ENCODE measurements at regions not wholly inside any gene's neighbourhood (a gene's known extent, or its start where the extent isn't known, plus 50 kb on each side); places are given as distances from the start of the nearest gene placed in this dataset.
"Not testable (repeated sequence)": the region's sequence is repeated elsewhere in the genome, so short reads cannot be mapped to it uniquely, and the experiment has no call there.

- Histone ChIP-seq H3K27ac (no peak overlapping the region), H3K4me3 (no peak overlapping the region), H3K4me1 (replicated peaks in 1 of 2) (peaks cover 0 to 6% of the 10 kb centered on the region in 2 donors)
- WGBS, 10 experiments = 17 to 100% (median 82%) methylated on average over 1 to 7 of the region's 9 CpGs; no CpG with 5 or more reads in 1 of the 10 experiments
- in situ Hi-C loops (cut with MboI; ENCODE audit: low pct_unique_long_range_greater_than_20kb in 2 of 9, low sequenced_read_pairs in 9 of 9, unreplicated experiment in 9 of 9) = no loop called here
- ATAC-seq (replicated peaks in 6 of 8) = no peak
Measured at GRCh38 chr10:34905200-34905927, 90.3 kb upstream of the PARD3 start.

- ATAC-seq (replicated peaks in 6 of 8) = no peak
- Histone ChIP-seq H3K4me3 (no peak overlapping the region), H3K4me1 (replicated peaks in 1 of 2) (peaks cover 0 to 6% of the 10 kb centered on the region in 2 donors), H3K27ac (no peak overlapping the region)
- in situ Hi-C loops (cut with MboI; ENCODE audit: low pct_unique_long_range_greater_than_20kb in 2 of 9, low sequenced_read_pairs in 9 of 9, unreplicated experiment in 9 of 9) = no loop called here
- WGBS, 10 experiments = 60 to 97% (median 80%) methylated on average over 2 to 6 of the region's 6 CpGs
Measured at GRCh38 chr10:34904191-34904590, 89.1 kb upstream of the PARD3 start.

GRCh38 chr10:34899161-34899560, 84.1 kb upstream of the PARD3 start:
- Histone ChIP-seq H3K27ac (no peak overlapping the region), H3K4me3 (no peak overlapping the region), H3K4me1 (replicated peaks in 1 of 2) (no peaks in the 10 kb centered on the region)
- in situ Hi-C loops (cut with MboI; ENCODE audit: low pct_unique_long_range_greater_than_20kb in 2 of 9, low sequenced_read_pairs in 9 of 9, unreplicated experiment in 9 of 9) = no loop called here
- 60 to 100% (median 95%) methylated on average over 1 to 8 of the region's 8 CpGs for WGBS, 10 experiments
- ATAC-seq (replicated peaks in 6 of 8) = no peak

- H3K27ac ChIP-seq = no peak overlapping the region
- WGBS, 10 experiments = 57 to 100% (median 100%) methylated on average over 1 to 3 of the region's 3 CpGs; no CpG with 5 or more reads in 5 of the 10 experiments
- in situ Hi-C loops (cut with MboI; ENCODE audit: low pct_unique_long_range_greater_than_20kb in 2 of 9, low sequenced_read_pairs in 9 of 9, unreplicated experiment in 9 of 9) = no loop called here
- ATAC-seq (replicated peaks in 6 of 8) = no peak
- no peaks in the 10 kb centered on the region for H3K4me1 ChIP-seq (replicated peaks in 1 of 2)
- no peak overlapping the region for H3K4me3 ChIP-seq
Measured at GRCh38 chr10:34895977-34896376, 80.9 kb upstream of the PARD3 start.

- 90 to 100% (median 100%) methylated on average over 1 to 3 of the region's 3 CpGs; no CpG with 5 or more reads in 4 of the 10 experiments for WGBS, 10 experiments
- ATAC-seq (replicated peaks in 6 of 8); in situ Hi-C loops (cut with MboI; ENCODE audit: low pct_unique_long_range_greater_than_20kb in 2 of 9, low sequenced_read_pairs in 9 of 9, unreplicated experiment in 9 of 9): not testable (repeated sequence)
Measured at GRCh38 chr10:34895046-34895445, 80.0 kb upstream of the PARD3 start.

GRCh38 chr10:34892521-34892920, 77.4 kb upstream of the PARD3 start:
- WGBS, 10 experiments = 80 to 100% (median 100%) methylated on average over 1 to 6 of the region's 6 CpGs; no CpG with 5 or more reads in 3 of the 10 experiments
- ATAC-seq (replicated peaks in 6 of 8); H3K4me1 ChIP-seq (replicated peaks in 1 of 2); H3K27ac ChIP-seq; in situ Hi-C loops (cut with MboI; ENCODE audit: low pct_unique_long_range_greater_than_20kb in 2 of 9, low sequenced_read_pairs in 9 of 9, unreplicated experiment in 9 of 9); H3K4me3 ChIP-seq: not testable (repeated sequence)

More at GRCh38 chr10:34895046-34895445, 80.0 kb upstream of the PARD3 start:
- H3K27ac ChIP-seq; H3K4me3 ChIP-seq; H3K4me1 ChIP-seq (replicated peaks in 1 of 2): not testable (repeated sequence)

- in situ Hi-C loops (cut with MboI; ENCODE audit: low pct_unique_long_range_greater_than_20kb in 2 of 9, low sequenced_read_pairs in 9 of 9, unreplicated experiment in 9 of 9) = no loop called here
- no peak overlapping the region for H3K27ac ChIP-seq
- H3K4me1 ChIP-seq (replicated peaks in 1 of 2) = no peaks in the 10 kb centered on the region
- 0 to 100% (median 40%) methylated on average over 1 to 2 of the region's 2 CpGs; no CpG with 5 or more reads in 2 of the 10 experiments for WGBS, 10 experiments
- no peak overlapping the region for H3K4me3 ChIP-seq
- peak in 1 of 8 experiments; percentile 36 for ATAC-seq (replicated peaks in 6 of 8)
Measured at GRCh38 chr10:34890939-34891338, 75.8 kb upstream of the PARD3 start.

- Histone ChIP-seq H3K4me3 (no peak overlapping the region), H3K4me1 (replicated peaks in 1 of 2) (no peaks in the 10 kb centered on the region), H3K27ac (no peak overlapping the region)
- in situ Hi-C loops (cut with MboI; ENCODE audit: low pct_unique_long_range_greater_than_20kb in 2 of 9, low sequenced_read_pairs in 9 of 9, unreplicated experiment in 9 of 9) = no loop called here
- no peak for ATAC-seq (replicated peaks in 6 of 8)
- WGBS, 10 experiments = 48 to 100% (median 78%) methylated on average over 1 to 14 of the region's 16 CpGs
Measured at GRCh38 chr10:34889004-34889869, 74.1 kb upstream of the PARD3 start.

GRCh38 chr10:34886906-34887642, 72.0 kb upstream of the PARD3 start:
- WGBS, 10 experiments = 67 to 97% (median 85%) methylated on average over 3 to 8 of the region's 8 CpGs; no CpG with 5 or more reads in 1 of the 10 experiments
- no peak overlapping the region for H3K4me3 ChIP-seq
- no peaks in the 10 kb centered on the region for H3K4me1 ChIP-seq (replicated peaks in 1 of 2)
- ATAC-seq (replicated peaks in 6 of 8) = peak in 3 of 8 experiments; percentile 41 to 77 (median 73)
- H3K27ac ChIP-seq = no peak overlapping the region
- in situ Hi-C loops (cut with MboI; ENCODE audit: low pct_unique_long_range_greater_than_20kb in 2 of 9, low sequenced_read_pairs in 9 of 9, unreplicated experiment in 9 of 9) = no loop called here

- no peak overlapping the region for H3K27ac ChIP-seq
- in situ Hi-C loops (cut with MboI; ENCODE audit: low pct_unique_long_range_greater_than_20kb in 2 of 9, low sequenced_read_pairs in 9 of 9, unreplicated experiment in 9 of 9) = no loop called here
- 77 to 100% (median 100%) methylated on average over 1 to 3 of the region's 3 CpGs; no CpG with 5 or more reads in 6 of the 10 experiments for WGBS, 10 experiments
- ATAC-seq (replicated peaks in 6 of 8) = peak in 1 of 8 experiments; percentile 33
- H3K4me3 ChIP-seq = no peak overlapping the region
- H3K4me1 ChIP-seq (replicated peaks in 1 of 2) = no peaks in the 10 kb centered on the region
Measured at GRCh38 chr10:34885898-34886297, 70.8 kb upstream of the PARD3 start.

GRCh38 chr10:34885011-34885410, 69.9 kb upstream of the PARD3 start:
- Histone ChIP-seq H3K4me3 (no peak overlapping the region), H3K4me1 (replicated peaks in 1 of 2) (no peaks in the 10 kb centered on the region), H3K27ac (no peak overlapping the region)
- in situ Hi-C loops (cut with MboI; ENCODE audit: low pct_unique_long_range_greater_than_20kb in 2 of 9, low sequenced_read_pairs in 9 of 9, unreplicated experiment in 9 of 9) = no loop called here
- WGBS, 10 experiments = 80 to 100% (median 95%) methylated on average over 2 to 3 of the region's 4 CpGs; no CpG with 5 or more reads in 5 of the 10 experiments
- no peak for ATAC-seq (replicated peaks in 6 of 8)

- in situ Hi-C loops (cut with MboI; ENCODE audit: low pct_unique_long_range_greater_than_20kb in 2 of 9, low sequenced_read_pairs in 9 of 9, unreplicated experiment in 9 of 9) = no loop called here
- 17 to 100% (median 80%) methylated on average over 1 to 4 of the region's 4 CpGs; no CpG with 5 or more reads in 2 of the 10 experiments for WGBS, 10 experiments
- H3K27ac ChIP-seq = no peak overlapping the region
- H3K4me3 ChIP-seq = no peak overlapping the region
- H3K4me1 ChIP-seq (replicated peaks in 1 of 2) = no peaks in the 10 kb centered on the region
- ATAC-seq (replicated peaks in 6 of 8) = no peak
Measured at GRCh38 chr10:34884272-34884952, 69.3 kb upstream of the PARD3 start.
